ENCODE measurements at regions not wholly inside any gene's neighbourhood (a gene's known extent, or its start where the extent isn't known, plus 50 kb on each side); places are given as distances from the start of the nearest gene placed in this dataset.
"Not testable (repeated sequence)": the region's sequence is repeated elsewhere in the genome, so short reads cannot be mapped to it uniquely, and the experiment has no call there.

GRCh38 chr3:106458952-106459351 is 590.1 kb upstream of the CBLB start:
- TF ChIP-seq CTCF (conservative IDR thresholded peaks at IDR 0.05) (no peak), ZFX (IDR thresholded peaks at IDR 0.05) (no peak)
- no peak overlapping the region for H3K27ac ChIP-seq

- no peak overlapping the region for H3K27ac ChIP-seq
- TF ChIP-seq ZFX (IDR thresholded peaks at IDR 0.05) (no peak), CTCF (conservative IDR thresholded peaks at IDR 0.05) (no peak)
These were observed 598.1 kb upstream of the CBLB start for GRCh38 chr3:106466881-106467280.

- TF ChIP-seq CTCF (conservative IDR thresholded peaks at IDR 0.05): no peak
- no peak overlapping the region for H3K27ac ChIP-seq
These were observed 605.0 kb upstream of the CBLB start for GRCh38 chr3:106473576-106474475.

- TF ChIP-seq CTCF (conservative IDR thresholded peaks at IDR 0.05): no peak
- TF ChIP-seq ZFX (IDR thresholded peaks at IDR 0.05): no peak
- no peak overlapping the region for H3K27ac ChIP-seq
These were observed 613.6 kb upstream of the CBLB start for GRCh38 chr3:106482451-106482850.

- H3K27ac ChIP-seq: no peak overlapping the region
- no peak for TF ChIP-seq CTCF (conservative IDR thresholded peaks at IDR 0.05)
- no peak for TF ChIP-seq ZFX (IDR thresholded peaks at IDR 0.05)
These were observed 616.4 kb upstream of the CBLB start for GRCh38 chr3:106485217-106485616.

- no peak for TF ChIP-seq CTCF (conservative IDR thresholded peaks at IDR 0.05)
- no peak overlapping the region for H3K27ac ChIP-seq
These were observed 617.0 kb upstream of the CBLB start for GRCh38 chr3:106485802-106486201.

GRCh38 chr3:106486945-106487639 is 618.3 kb upstream of the CBLB start:
- H3K27ac ChIP-seq: not testable (repeated sequence)
